ENCODE measurements at regions not wholly inside any gene's neighbourhood (a gene's known extent, or its start where the extent isn't known, plus 50 kb on each side); places are given as distances from the start of the nearest gene placed in this dataset.

- H3K4me1 ChIP-seq: no peaks in the 10 kb centered on the region
- H3K27ac ChIP-seq: no peak overlapping the region
- WGBS (ENCODE audit: missing lambda C conversion rate): 69% methylated on average over 4 of the region's 4 CpGs
- no peak for DNase-seq (ENCODE audit: low read depth in 1 of 2, low spot score in 1 of 2)
- no peak for FAIRE-seq
- ATAC-seq: no peak
- H3K4me2 ChIP-seq: no peak overlapping the region
- no peaks in the 10 kb centered on the region for H3K9me3 ChIP-seq
- no peak for TF ChIP-seq MAFK (IDR thresholded peaks at IDR 0.05; ENCODE audit: partially characterized antibody)
- no peak for TF ChIP-seq FOSL2 (IDR thresholded peaks at IDR 0.05)
- no peak for TF ChIP-seq FOSL2 (CRISPR knock-in tag; IDR thresholded peaks at IDR 0.05)
- no peak for TF ChIP-seq JUNB (IDR thresholded peaks at IDR 0.05)
- TF ChIP-seq GATA3 (IDR thresholded peaks at IDR 0.05; ENCODE audit: borderline replicate concordance): no peak
- no peak for TF ChIP-seq REST (IDR thresholded peaks at IDR 0.05)
- TF ChIP-seq MAX (IDR thresholded peaks at IDR 0.05): no peak
- no peak for TF ChIP-seq ELK1 (IDR thresholded peaks at IDR 0.05; ENCODE audit: low read depth, low read length)
- no peak for TF ChIP-seq RAD21 (conservative IDR thresholded peaks at IDR 0.05 in 1 of 2, IDR thresholded peaks at IDR 0.05 in 1 of 2)
- no peak for TF ChIP-seq E2F6 (IDR thresholded peaks at IDR 0.05; ENCODE audit: borderline replicate concordance, low read depth)
- no peak for TF ChIP-seq ZNF302 (CRISPR knock-in tag; IDR thresholded peaks at IDR 0.05)
- no peak for TF ChIP-seq FOXS1 (CRISPR knock-in tag; IDR thresholded peaks at IDR 0.05)
- TF ChIP-seq HEYL (CRISPR knock-in tag; IDR thresholded peaks at IDR 0.05): no peak
- TF ChIP-seq HMGXB4 (CRISPR knock-in tag; IDR thresholded peaks at IDR 0.05; ENCODE audit: borderline replicate concordance): no peak
- TF ChIP-seq ESRRA (IDR thresholded peaks at IDR 0.05; ENCODE audit: borderline replicate concordance, low read length): no peak
- no peak for TF ChIP-seq NR3C1 (IDR thresholded peaks at IDR 0.05)
- ChIA-PET POLR2A (no interaction called here), CTCF (interaction anchor here (1.0 to 1.1 kb wide), 2 partner anchors 35 to 124 kb away, joined by 3 to 4 read pairs; no protein-coding TSS in a partner anchor)
- H3K4me3 ChIP-seq: no peak overlapping the region
Measured at GRCh38 chr3:150059729-150060128, 89.0 kb upstream of the PFN2 start.

- ChIA-PET CTCF (interaction anchor here (1.0 to 1.1 kb wide), 2 partner anchors 35 to 125 kb away, joined by 3 to 4 read pairs; no protein-coding TSS in a partner anchor), POLR2A (no interaction called here)
- no peak for DNase-seq (ENCODE audit: low read depth in 1 of 2, low spot score in 1 of 2)
- FAIRE-seq: no peak
- H3K4me1 ChIP-seq: no peaks in the 10 kb centered on the region
- WGBS (ENCODE audit: missing lambda C conversion rate): 73% methylated on average over 5 of the region's 5 CpGs
- TF ChIP-seq RCOR1 (IDR thresholded peaks at IDR 0.05; ENCODE audit: low read depth, low read length) (no peak), JUN (IDR thresholded peaks at IDR 0.05) (no peak), USF2 (IDR thresholded peaks at IDR 0.05) (no peak), NR3C1 (IDR thresholded peaks at IDR 0.05) (no peak), CHD4 (IDR thresholded peaks at IDR 0.05; ENCODE audit: borderline replicate concordance) (no peak), PHF8 (IDR thresholded peaks at IDR 0.05; ENCODE audit: borderline replicate concordance, low read depth) (no peak), ESRRA (IDR thresholded peaks at IDR 0.05; ENCODE audit: borderline replicate concordance, low read length) (no peak), SMC3 (IDR thresholded peaks at IDR 0.05) (no peak), RNF2 (IDR thresholded peaks at IDR 0.05; ENCODE audit: borderline replicate concordance, low read depth) (no peak), E2F6 (IDR thresholded peaks at IDR 0.05; ENCODE audit: borderline replicate concordance, low read depth) (no peak), FOSB (CRISPR knock-in tag; IDR thresholded peaks at IDR 0.05) (no peak), ZFP36 (IDR thresholded peaks at IDR 0.05; ENCODE audit: borderline replicate concordance, partially characterized antibody) (no peak)
- H3K4me2 ChIP-seq: no peak overlapping the region
- no peak for ATAC-seq
- no peak overlapping the region for H3K27ac ChIP-seq
- H3K4me3 ChIP-seq: no peak overlapping the region
- no peaks in the 10 kb centered on the region for H3K9me3 ChIP-seq
Measured at GRCh38 chr3:150059241-150059640, 88.5 kb upstream of the PFN2 start.

Measured in A549 (cell line).